Ovary (tissue), 7 donors: ENCODE measurements at regions not wholly inside any gene's neighbourhood (a gene's known extent, or its start where the extent isn't known, plus 50 kb on each side); places are given as distances from the start of the nearest gene placed in this dataset.
"Not testable (repeated sequence)": the region's sequence is repeated elsewhere in the genome, so short reads cannot be mapped to it uniquely, and the experiment has no call there.

ENCODE experiments used
- DNase-seq, 5 donors: peaks; one replicate each; pipeline ENCODE4 v3.0.0-alpha.2; 2019 to 2020
- H3K27ac ChIP-seq, 2 donors: fragments of 200-600 bp; one replicate each; pipeline versions ENCODE4 v1.5.1 to v1.8.0; 2019 to 2022
- H3K27me3 ChIP-seq: fragments of 200-600 bp; one replicate; pipeline ENCODE4 v1.8.0; 2022
- H3K36me3 ChIP-seq: fragments of 200-600 bp; sonication (generic); one replicate; pipeline ENCODE4 v1.5.1; 2019
- H3K4me1 ChIP-seq: one replicate; pipeline ENCODE4 v1.8.1; 2013; ENCODE audit warnings: mild to moderate bottlenecking, moderate library complexity; ENCODE audit not compliant: insufficient read depth
- H3K4me3 ChIP-seq: fragments of 200-600 bp; sonication (generic); one replicate; pipeline ENCODE4 v1.5.1; 2017
- H3K9me3 ChIP-seq, 2 donors: fragments of 200-600 bp in 1 of 2; sonication (generic) in 1 of 2; one replicate each; pipeline versions ENCODE4 v1.5.1 to v1.8.1; 2013 to 2019; ENCODE audit warnings: mild to moderate bottlenecking in 1 of 2, moderate library complexity in 1 of 2
- EP300 ChIP-seq: sonication (generic); formaldehyde crosslinking; IDR thresholded peaks from one replicate; pipeline ENCODE4 v1.6.1; 2017; ENCODE audit warnings: antibody characterized with exemption
- POLR2A ChIP-seq: fragments of 450-650 bp; IDR thresholded peaks from one replicate; pipeline ENCODE4 v1.6.1; 2017; ENCODE audit warnings: antibody characterized with exemption, mild to moderate bottlenecking, moderate library complexity
- WGBS, 3 donors: extraction: QIAGEN DNeasy Blood & Tissue Kit in 1 of 3; methylation state at CpG; one replicate each; pipeline versions ENCODE4 v1.1.5 to v1.1.7; 2013 to 2017; 5-methylcytosine and 5-hydroxymethylcytosine counted together
- intact Hi-C, 4 donors: fragments of 100-400 bp; cut with DNase I; formaldehyde crosslinking; loops; one replicate each; pipeline versions ENCODE4 v1.11.0 to v1.15.1; 2022 to 2023
- TF ChIP-seq, protein P1 (sequence below), 3 donors: fragments of 450-650 bp in 2 of 3; fragments of 200-600 bp in 1 of 3; IDR thresholded peaks; one replicate each; pipeline versions ENCODE4 v1.5.1 to v1.8.0; 2016 to 2022; ENCODE audit warnings: antibody characterized with exemption in 3 of 3, mild to moderate bottlenecking in 1 of 3
- donor health status: DM: no; HTN: no; CAD: no; lungs with moderate emphysema.
- donor health status: DM: no; HTN: no; CAD: no.
- donor health status: Bipolar disorder and iron deficiency.
- donor health status: DM: no; HTN: no; CAD: no.
- donor health status: DM: yes; HTN: yes; CAD: no.

DNA sequence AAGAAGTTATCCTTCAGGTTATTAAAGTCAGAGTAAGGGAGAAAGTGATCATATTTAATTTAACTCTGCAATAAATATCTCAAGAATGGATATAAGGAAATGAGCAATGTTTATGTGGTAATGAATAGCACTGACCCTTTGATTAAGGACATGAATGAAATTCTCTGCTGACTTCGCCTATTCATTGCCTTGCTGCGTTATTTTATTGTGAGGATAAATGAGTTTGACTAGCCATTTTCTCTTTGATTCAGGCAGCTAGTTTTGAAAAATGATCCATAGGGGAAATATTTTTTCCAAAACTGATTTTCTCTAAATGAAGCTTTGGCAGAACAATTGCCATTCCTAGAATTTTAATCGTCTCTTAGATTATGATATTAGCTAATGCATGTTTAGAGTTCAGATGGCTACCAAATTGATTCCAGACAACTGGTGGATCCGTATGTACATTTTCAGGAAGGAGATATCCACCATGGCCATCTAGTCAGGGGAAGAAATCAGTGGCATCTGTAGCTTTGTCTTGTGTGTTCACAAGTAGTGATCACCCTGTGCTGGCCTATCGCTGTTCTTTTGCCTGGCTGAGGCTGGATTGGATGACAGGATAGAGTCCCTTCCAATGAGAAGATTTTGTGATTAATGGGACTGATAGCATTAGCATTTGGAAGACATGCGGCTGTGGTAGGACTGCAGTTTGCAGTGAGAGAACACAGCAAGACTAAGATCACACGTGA, 302.3 kb upstream of the RGS6 start:
- TF ChIP-seq POLR2A, result no peak
- TF ChIP-seq EP300, result no peak
- TF ChIP-seq, protein P1, sequence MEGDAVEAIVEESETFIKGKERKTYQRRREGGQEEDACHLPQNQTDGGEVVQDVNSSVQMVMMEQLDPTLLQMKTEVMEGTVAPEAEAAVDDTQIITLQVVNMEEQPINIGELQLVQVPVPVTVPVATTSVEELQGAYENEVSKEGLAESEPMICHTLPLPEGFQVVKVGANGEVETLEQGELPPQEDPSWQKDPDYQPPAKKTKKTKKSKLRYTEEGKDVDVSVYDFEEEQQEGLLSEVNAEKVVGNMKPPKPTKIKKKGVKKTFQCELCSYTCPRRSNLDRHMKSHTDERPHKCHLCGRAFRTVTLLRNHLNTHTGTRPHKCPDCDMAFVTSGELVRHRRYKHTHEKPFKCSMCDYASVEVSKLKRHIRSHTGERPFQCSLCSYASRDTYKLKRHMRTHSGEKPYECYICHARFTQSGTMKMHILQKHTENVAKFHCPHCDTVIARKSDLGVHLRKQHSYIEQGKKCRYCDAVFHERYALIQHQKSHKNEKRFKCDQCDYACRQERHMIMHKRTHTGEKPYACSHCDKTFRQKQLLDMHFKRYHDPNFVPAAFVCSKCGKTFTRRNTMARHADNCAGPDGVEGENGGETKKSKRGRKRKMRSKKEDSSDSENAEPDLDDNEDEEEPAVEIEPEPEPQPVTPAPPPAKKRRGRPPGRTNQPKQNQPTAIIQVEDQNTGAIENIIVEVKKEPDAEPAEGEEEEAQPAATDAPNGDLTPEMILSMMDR (IDR thresholded peaks at IDR 0.05), result no peak
- Histone ChIP-seq H3K36me3 (no peaks in the 10 kb centered on the region), H3K27me3 (no peaks in the 10 kb centered on the region), H3K4me1 (no peaks in the 10 kb centered on the region), H3K4me3 (no peak overlapping the region), H3K27ac (no peak overlapping the region), H3K9me3 (no peaks in the 10 kb centered on the region)
- DNase-seq, result no peak
- WGBS, 3 donors, result 82 to 90% (median 90%) methylated on average over 7 of the region's 7 CpGs
- intact Hi-C loops, result no loop called here

DNA sequence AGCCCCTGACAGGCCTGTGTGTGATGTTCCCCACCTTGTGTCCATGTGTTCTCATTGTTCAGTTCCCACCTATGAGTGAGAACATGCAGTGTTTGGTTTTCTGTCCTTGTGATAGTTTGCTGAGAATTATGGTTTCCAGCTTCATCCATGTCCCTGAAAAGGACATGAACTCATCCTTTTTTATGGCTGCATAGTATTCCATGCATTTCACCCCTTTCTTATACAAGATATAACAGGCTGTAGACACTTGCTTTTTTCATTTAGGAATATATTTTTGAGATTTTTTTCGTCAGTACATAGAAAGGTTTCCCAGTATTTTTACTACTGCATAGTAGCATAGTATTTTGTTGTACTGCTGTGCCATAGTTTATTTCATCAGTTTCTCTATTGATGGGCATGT, 301.2 kb upstream of the RGS6 start:
- H3K27me3 ChIP-seq, H3K27ac ChIP-seq, H3K9me3 ChIP-seq, intact Hi-C loops, H3K36me3 ChIP-seq, H3K4me3 ChIP-seq, DNase-seq, H3K4me1 ChIP-seq: not testable (repeated sequence)
- 94 to 98% (median 96%) methylated on average over 1 of the region's 1 CpG for WGBS, 3 donors

DNA sequence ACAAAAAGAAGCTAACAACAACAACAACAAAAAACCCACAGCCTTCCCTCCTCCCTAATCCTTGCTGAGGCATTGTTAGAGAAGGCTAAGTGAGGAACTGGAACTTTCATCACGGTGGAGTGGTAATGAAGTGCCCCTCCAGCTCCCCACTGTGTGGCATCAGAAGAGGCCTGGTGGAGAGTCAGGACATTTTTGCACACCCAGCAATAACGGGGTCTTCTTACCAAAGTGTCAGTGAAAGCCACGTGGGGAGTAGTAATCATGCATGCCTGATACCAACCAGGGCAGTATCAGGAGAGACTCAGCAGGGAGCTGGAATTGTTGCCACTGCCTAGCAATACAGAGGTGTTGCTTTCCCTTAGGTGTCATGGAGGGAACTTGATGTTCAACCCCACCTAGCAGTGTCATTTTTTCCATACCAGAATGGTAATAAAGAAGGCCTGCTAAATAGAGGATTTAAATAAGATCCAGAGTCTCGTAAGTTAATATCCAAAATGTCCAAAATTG, 299.7 kb upstream of the RGS6 start:
- 85 to 93% (median 86%) methylated on average over 4 of the region's 4 CpGs for WGBS, 3 donors
- intact Hi-C loops, result no loop called here
- no peaks in the 10 kb centered on the region for H3K9me3 ChIP-seq
- no peak overlapping the region for H3K4me3 ChIP-seq
- DNase-seq, result no peak
- H3K4me1 ChIP-seq, result no peaks in the 10 kb centered on the region
- no peaks in the 10 kb centered on the region for H3K27me3 ChIP-seq
- H3K27ac ChIP-seq, result no peak overlapping the region
- TF ChIP-seq, protein P1 (IDR thresholded peaks at IDR 0.05), result no peak
- no peak for TF ChIP-seq EP300
- no peak for TF ChIP-seq POLR2A
- H3K36me3 ChIP-seq, result no peaks in the 10 kb centered on the region

DNA sequence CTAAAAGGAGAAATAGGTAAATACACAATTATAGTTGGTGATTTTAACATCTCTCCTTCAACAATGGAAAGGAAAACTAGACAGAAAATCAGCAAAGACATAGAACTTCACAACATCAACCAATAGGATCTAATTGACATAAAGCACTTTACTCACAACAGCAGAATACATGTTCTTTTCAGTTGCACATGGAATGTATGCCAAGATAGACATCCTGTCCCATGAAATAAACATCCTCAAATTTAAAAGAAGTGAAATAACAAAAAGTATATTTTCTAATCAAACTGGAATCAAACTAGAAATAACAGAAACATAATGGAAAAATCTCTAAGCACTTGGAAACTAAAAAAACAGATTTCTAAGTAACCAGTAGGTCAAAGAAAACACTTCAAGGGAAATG, 296.2 kb upstream of the RGS6 start:
- H3K36me3 ChIP-seq, result no peaks in the 10 kb centered on the region
- TF ChIP-seq POLR2A (no peak), EP300 (no peak)
- TF ChIP-seq, protein P1 (IDR thresholded peaks at IDR 0.05), result no peak
- intact Hi-C loops, result no loop called here
- no peak overlapping the region for H3K27ac ChIP-seq
- H3K4me1 ChIP-seq, result no peaks in the 10 kb centered on the region
- DNase-seq, result no peak
- H3K27me3 ChIP-seq, result no peaks in the 10 kb centered on the region
- H3K9me3 ChIP-seq, result no peaks in the 10 kb centered on the region
- H3K4me3 ChIP-seq, result no peak overlapping the region

DNA sequence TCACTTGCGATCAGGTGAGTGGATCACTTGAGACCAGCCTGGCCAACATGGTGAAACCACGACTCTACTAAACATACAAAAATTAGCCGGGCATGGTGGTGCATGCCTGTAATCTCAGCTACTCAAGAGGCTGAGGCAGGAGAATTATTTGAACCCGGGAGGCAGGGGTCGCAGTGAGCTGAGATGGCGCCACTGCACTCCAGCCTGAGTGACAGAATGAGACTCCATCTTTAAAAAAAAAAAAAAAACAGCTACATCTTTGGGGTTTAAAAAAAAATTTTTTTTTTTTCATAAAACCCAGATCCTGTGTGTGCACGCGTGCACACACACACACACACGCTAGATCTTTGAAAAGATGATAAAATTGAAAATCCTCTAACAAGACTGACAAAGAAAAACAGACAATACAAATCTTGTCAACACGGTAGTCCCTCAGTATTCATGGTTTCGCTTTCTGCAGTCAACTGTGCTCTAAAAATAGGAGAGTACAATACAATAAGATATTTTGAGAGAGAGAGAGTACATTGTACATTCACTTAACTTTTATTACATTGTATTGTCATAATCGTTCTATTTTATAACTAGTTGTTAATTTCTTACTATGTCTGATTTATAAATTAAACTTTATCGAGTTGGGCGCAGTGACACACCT, 295.3 kb upstream of the RGS6 start:
- Histone ChIP-seq H3K27ac (no peak overlapping the region), H3K9me3 (no peaks in the 10 kb centered on the region), H3K4me1 (no peaks in the 10 kb centered on the region), H3K27me3 (no peaks in the 10 kb centered on the region), H3K4me3 (no peak overlapping the region), H3K36me3 (no peaks in the 10 kb centered on the region)
- WGBS, 3 donors, result 95 to 97% (median 96%) methylated on average over 14 of the region's 14 CpGs
- intact Hi-C loops, result no loop called here
- DNase-seq, result no peak
- TF ChIP-seq, protein P1 (IDR thresholded peaks at IDR 0.05), result no peak
- TF ChIP-seq POLR2A (no peak), EP300 (no peak)
